MM.1S (cell line): ENCODE measurements at regions not wholly inside any gene's neighbourhood (a gene's known extent, or its start where the extent isn't known, plus 50 kb on each side); places are given as distances from the start of the nearest gene placed in this dataset.
"Not testable (repeated sequence)": the region's sequence is repeated elsewhere in the genome, so short reads cannot be mapped to it uniquely, and the experiment has no call there.

ENCODE experiments used
- EZH2 ChIP-seq: fragments of 300-600 bp; sonication (generic); optimal IDR thresholded peaks from 2 replicates; pipeline ENCODE3; 2017; ENCODE audit warnings: low read depth, mild to moderate bottlenecking, antibody characterized with exemption, low read length, mixed read lengths
- EZH2phosphoT487 ChIP-seq: fragments of 300-600 bp; sonication (generic); IDR thresholded peaks from 2 replicates; pipeline ENCODE4 v1.6.1; 2018; ENCODE audit warnings: antibody characterized with exemption, low read length

GRCh38 chr12:71270794-71271193, 113.0 kb upstream of the TSPAN8 start:
- TF ChIP-seq EZH2phosphoT487, EZH2: not testable (repeated sequence)
